IMR-90 (cell line): ENCODE measurements at regions not wholly inside any gene's neighbourhood (a gene's known extent, or its start where the extent isn't known, plus 50 kb on each side); places are given as distances from the start of the nearest gene placed in this dataset.

Experiments
- ATAC-seq: fragments of 200-7000 bp; cut with Tn5 transposase; 2 replicates; pipeline ENCODE4 v1.9.1; 2020; ENCODE audit warnings: low read depth, mild to moderate bottlenecking, moderate library complexity
- BruUV-seq: library from RNA; stranded (reverse); fragments of 400-500 nt; replicated peaks from 2 replicates; lab custom pipeline; 2021; lab: Mats Ljungman, UMichigan
- CTCF ChIA-PET: fragments of 300-600 bp; formaldehyde crosslinking; extraction: SDS; loops from one replicate; lab custom pipeline; 2021; ENCODE audit warnings: antibody characterized with exemption; lab: Yijun Ruan, JAX
- POLR2A ChIA-PET: fragments of 300-600 bp; sonication (Branson Sonifier 250); formaldehyde crosslinking; loops from one replicate; lab custom pipeline; 2022; ENCODE audit warnings: antibody characterized with exemption; ENCODE audit not compliant: unreplicated experiment; lab: Charles Lee
- DNase-seq: peaks from one replicate; pipeline ENCODE4 v3.0.0; 2013
- H2AFZ ChIP-seq: replicated peaks from 2 replicates; pipeline ENCODE3; 2013; ENCODE audit warnings: low read length, mild to moderate bottlenecking; ENCODE audit not compliant: poor library complexity
- H2AK5ac ChIP-seq: 2 replicates; pipeline ENCODE4 v1.6.1; 2013; ENCODE audit warnings: low read depth, low read length, inconsistent platforms
- H2AK9ac ChIP-seq: replicated peaks from 2 replicates; pipeline ENCODE3; 2013; ENCODE audit warnings: mild to moderate bottlenecking, low read depth, low read length, moderate library complexity; ENCODE audit not compliant: poor library complexity
- H2BK120ac ChIP-seq: 2 replicates; pipeline ENCODE4 v1.6.1; 2013; ENCODE audit warnings: low read depth, low read length, inconsistent platforms
- H2BK15ac ChIP-seq: 3 replicates; pipeline ENCODE4 v1.6.1; 2013; ENCODE audit warnings: low read depth, low read length, inconsistent platforms
- H2BK20ac ChIP-seq: 2 replicates; pipeline ENCODE4 v1.6.1; 2013; ENCODE audit warnings: low read depth, mild to moderate bottlenecking, inconsistent platforms, low read length, moderate library complexity
- H2BK5ac ChIP-seq: 2 replicates; pipeline ENCODE4 v1.6.1; 2013; ENCODE audit warnings: mild to moderate bottlenecking, low read depth, low read length, inconsistent platforms; ENCODE audit not compliant: poor library complexity, severe bottlenecking
- H3K14ac ChIP-seq: replicated peaks from 2 replicates; pipeline ENCODE4 v1.6.1; 2013; ENCODE audit warnings: low read depth, low read length, inconsistent platforms
- H3K18ac ChIP-seq: 2 replicates; pipeline ENCODE4 v1.6.1; 2013; ENCODE audit warnings: low read depth, low read length, control low read depth
- H3K23ac ChIP-seq: 2 replicates; pipeline ENCODE4 v1.6.1; 2013; ENCODE audit warnings: low read depth, low read length, inconsistent platforms
- H3K27ac ChIP-seq: 2 replicates; pipeline ENCODE4 v1.5.1; 2013; ENCODE audit warnings: mild to moderate bottlenecking, control low read depth, low read length; ENCODE audit not compliant: insufficient read depth
- H3K27me3 ChIP-seq: 2 replicates; pipeline ENCODE4 v1.6.1; 2013; ENCODE audit warnings: low read length; ENCODE audit not compliant: control insufficient read depth, insufficient read depth
- H3K36me3 ChIP-seq: 2 replicates; pipeline ENCODE4 v1.6.1; 2013; ENCODE audit warnings: low read length, mixed read lengths; ENCODE audit not compliant: control insufficient read depth, insufficient read depth
- H3K4ac ChIP-seq: 2 replicates; pipeline ENCODE4 v1.6.1; 2013; ENCODE audit warnings: low read depth, low read length, inconsistent platforms
- H3K4me1 ChIP-seq: 2 replicates; pipeline ENCODE4 v1.6.1; 2013; ENCODE audit warnings: low read length, mixed read lengths; ENCODE audit not compliant: control insufficient read depth, insufficient read depth
- H3K4me2 ChIP-seq: 2 replicates; pipeline ENCODE4 v1.6.1; 2013; ENCODE audit warnings: low read depth, mild to moderate bottlenecking, control low read depth, low read length, moderate library complexity
- H3K4me3 ChIP-seq: 2 replicates; pipeline ENCODE4 v1.5.1; 2013; ENCODE audit warnings: low read depth, mild to moderate bottlenecking, control low read depth, low read length, moderate library complexity; ENCODE audit not compliant: insufficient read depth
- H3K56ac ChIP-seq: 2 replicates; pipeline ENCODE4 v1.6.1; 2013; ENCODE audit warnings: low read length, inconsistent platforms; ENCODE audit not compliant: insufficient read depth; ENCODE audit errors: extremely low read depth
- H3K79me1 ChIP-seq, 2 experiments: 2 replicates each; pipeline ENCODE4 v1.6.1; 2013; ENCODE audit warnings: low read length in 2 of 2, inconsistent platforms in 1 of 2, low read depth in 1 of 2
- H3K9ac ChIP-seq: 2 replicates; pipeline ENCODE4 v1.6.1; 2013; ENCODE audit warnings: low read depth, low read length, control low read depth
- H3K9me1 ChIP-seq: 2 replicates; pipeline ENCODE4 v1.6.1; 2013; ENCODE audit warnings: low read length, inconsistent platforms; ENCODE audit not compliant: insufficient read depth
- H3K9me3 ChIP-seq: 2 replicates; pipeline ENCODE4 v1.6.1; 2013; ENCODE audit warnings: low read length; ENCODE audit not compliant: control insufficient read depth, insufficient read depth
- H4K20me1 ChIP-seq: 2 replicates; pipeline ENCODE4 v1.6.1; 2013; ENCODE audit warnings: low read length, inconsistent platforms; ENCODE audit not compliant: insufficient read depth
- H4K5ac ChIP-seq: 2 replicates; pipeline ENCODE4 v1.6.1; 2013; ENCODE audit warnings: mild to moderate bottlenecking, low read depth, low read length, control low read depth
- H4K8ac ChIP-seq, 2 experiments: 2 replicates each; pipeline ENCODE4 v1.6.1; 2013; ENCODE audit warnings: low read depth in 2 of 2, low read length in 2 of 2, control low read depth in 1 of 2, inconsistent platforms in 1 of 2
- H4K91ac ChIP-seq: 2 replicates; pipeline ENCODE4 v1.6.1; 2013; ENCODE audit warnings: low read depth, low read length, inconsistent platforms; ENCODE audit not compliant: insufficient read depth
- BHLHE40 ChIP-seq: fragments of 150-350 bp; IDR thresholded peaks from 2 replicates; pipeline ENCODE4 v1.6.1; 2016; ENCODE audit warnings: mild to moderate bottlenecking, low read depth, low read length
- CEBPB ChIP-seq: IDR thresholded peaks from 2 replicates; pipeline ENCODE4 v1.6.1; 2012; ENCODE audit warnings: low read depth, low read length, improper control_type of control experiment
- CHD1 ChIP-seq: IDR thresholded peaks from 2 replicates; pipeline ENCODE4 v1.6.1; 2012; ENCODE audit warnings: low read depth, low read length, improper control_type of control experiment
- CTCF ChIP-seq: conservative IDR thresholded peaks from 2 replicates; pipeline ENCODE4 v1.5.1; 2012; ENCODE audit warnings: mild to moderate bottlenecking, low read depth, low read length, improper control_type of control experiment
- FOS ChIP-seq: fragments of 150-350 bp; IDR thresholded peaks from 2 replicates; pipeline ENCODE4 v1.6.1; 2016; ENCODE audit warnings: low read depth, low read length
- MAFK ChIP-seq: IDR thresholded peaks from 2 replicates; pipeline ENCODE4 v1.6.1; 2012; ENCODE audit warnings: low read depth, low read length, improper control_type of control experiment
- MAZ ChIP-seq: IDR thresholded peaks from 2 replicates; pipeline ENCODE4 v1.6.1; 2012; ENCODE audit warnings: low read depth, mild to moderate bottlenecking, low read length, improper control_type of control experiment, moderate library complexity, borderline replicate concordance
- MXI1 ChIP-seq: IDR thresholded peaks from 2 replicates; pipeline ENCODE4 v1.6.1; 2012; ENCODE audit warnings: low read depth, mild to moderate bottlenecking, low read length, moderate library complexity, borderline replicate concordance
- NFE2L2 ChIP-seq: fragments of 150-350 bp; IDR thresholded peaks from 2 replicates; pipeline ENCODE4 v1.6.1; 2016; ENCODE audit warnings: low read depth, mild to moderate bottlenecking, low read length
- POLR2A ChIP-seq: IDR thresholded peaks from 2 replicates; pipeline ENCODE4 v1.6.1; 2012; ENCODE audit warnings: mild to moderate bottlenecking, low read depth, low read length
- RAD21 ChIP-seq: IDR thresholded peaks from 2 replicates; pipeline ENCODE4 v1.6.1; 2012; ENCODE audit warnings: low read length, improper control_type of control experiment
- RCOR1 ChIP-seq: IDR thresholded peaks from 2 replicates; pipeline ENCODE4 v1.6.1; 2012; ENCODE audit warnings: mild to moderate bottlenecking, low read length, improper control_type of control experiment; ENCODE audit not compliant: insufficient replicate concordance
- RFX5 ChIP-seq: IDR thresholded peaks from 2 replicates; pipeline ENCODE4 v1.8.0; 2012; ENCODE audit warnings: low read depth, mild to moderate bottlenecking, low read length, moderate library complexity
- SMC3 ChIP-seq: fragments of 150-350 bp; IDR thresholded peaks from 2 replicates; pipeline ENCODE4 v1.6.1; 2016; ENCODE audit warnings: low read depth, mild to moderate bottlenecking, antibody characterized with exemption, low read length, moderate library complexity
- WGBS, 2 experiments: methylation state at CpG; one replicate each; pipeline versions ENCODE4 v1.1.5 to v1.1.7; 2013; ENCODE audit warnings: missing lambda C conversion rate in 2 of 2; ENCODE audit not compliant: insufficient read length in 1 of 2; ENCODE audit errors: extremely low coverage in 2 of 2; 5-methylcytosine and 5-hydroxymethylcytosine counted together
- dilution Hi-C: fragments of 300-500 bp; cut with HindIII; formaldehyde crosslinking; loops from one replicate; pipeline ENCODE4 v1.14.3; 2018; ENCODE audit warnings: low sequenced_read_pairs; ENCODE audit not compliant: unreplicated experiment
- in situ Hi-C: fragments of 300-500 bp; cut with MboI; formaldehyde crosslinking; loops from 3 replicates; pipeline ENCODE4 v1.14.3; 2019; ENCODE audit warnings: low sequenced_read_pairs, inconsistent platforms, mixed read lengths
- intact Hi-C: fragments of 100-400 bp; cut with micrococcal nuclease; formaldehyde crosslinking; loops from 2 replicates; pipeline ENCODE4 v1.10.0; 2022
- TF ChIP-seq, protein P1 (sequence below): fragments of 150-350 bp; IDR thresholded peaks from 2 replicates; pipeline ENCODE4 v1.6.1; 2017; ENCODE audit warnings: mild to moderate bottlenecking, antibody characterized with exemption, low read length, low read depth
- TF ChIP-seq, protein P2 (sequence below): fragments of 150-350 bp; IDR thresholded peaks from 2 replicates; pipeline ENCODE4 v1.6.1; 2016; ENCODE audit warnings: low read depth, mild to moderate bottlenecking, low read length, moderate library complexity, borderline replicate concordance

- H2BK20ac ChIP-seq = no peak overlapping the region
- H4K91ac ChIP-seq = no peak overlapping the region
- ATAC-seq (no peak), DNase-seq (no peak)
- no peak overlapping the region for H4K8ac ChIP-seq
- H3K4me3 ChIP-seq = no peak overlapping the region
- H2BK5ac ChIP-seq = no peak overlapping the region
- H3K9ac ChIP-seq = no peak overlapping the region
- intact Hi-C loops (no loop called here), dilution Hi-C loops (no loop called here), in situ Hi-C loops (no loop called here)
- H3K9me3 ChIP-seq = no peaks in the 10 kb centered on the region
- ChIA-PET CTCF (no interaction called here), POLR2A (no interaction called here)
- no peaks in the 10 kb centered on the region for H4K20me1 ChIP-seq
- H3K4ac ChIP-seq = no peak overlapping the region
- no peak overlapping the region for H3K23ac ChIP-seq
- H2BK120ac ChIP-seq = no peak overlapping the region
- no TSS peak for BruUV-seq
- H2BK15ac ChIP-seq = no peak overlapping the region
- H3K79me1 ChIP-seq = no peaks in the 10 kb centered on the region
- no peaks in the 10 kb centered on the region for H3K9me1 ChIP-seq
- H3K56ac ChIP-seq = no peak overlapping the region
- H3K4me1 ChIP-seq = no peaks in the 10 kb centered on the region
- H3K18ac ChIP-seq = no peak overlapping the region
- H2AFZ ChIP-seq = no peak overlapping the region
- H2AK5ac ChIP-seq = no peak overlapping the region
- WGBS, 2 experiments = 47% methylated on average over 2 of the region's 2 CpGs; no CpG with 5 or more reads in 1 of the 2 experiments
- H3K4me2 ChIP-seq = no peak overlapping the region
- TF ChIP-seq CTCF (no peak), CHD1 (no peak), RAD21 (no peak), MAFK (no peak), CEBPB (no peak), SMC3 (no peak), POLR2A (no peak), RFX5 (no peak), BHLHE40 (no peak), FOS (no peak), RCOR1 (no peak), NFE2L2 (no peak), MXI1 (no peak), MAZ (no peak)
- TF ChIP-seq, protein P1, sequence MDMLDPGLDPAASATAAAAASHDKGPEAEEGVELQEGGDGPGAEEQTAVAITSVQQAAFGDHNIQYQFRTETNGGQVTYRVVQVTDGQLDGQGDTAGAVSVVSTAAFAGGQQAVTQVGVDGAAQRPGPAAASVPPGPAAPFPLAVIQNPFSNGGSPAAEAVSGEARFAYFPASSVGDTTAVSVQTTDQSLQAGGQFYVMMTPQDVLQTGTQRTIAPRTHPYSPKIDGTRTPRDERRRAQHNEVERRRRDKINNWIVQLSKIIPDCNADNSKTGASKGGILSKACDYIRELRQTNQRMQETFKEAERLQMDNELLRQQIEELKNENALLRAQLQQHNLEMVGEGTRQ = no peak
- TF ChIP-seq, protein P2, sequence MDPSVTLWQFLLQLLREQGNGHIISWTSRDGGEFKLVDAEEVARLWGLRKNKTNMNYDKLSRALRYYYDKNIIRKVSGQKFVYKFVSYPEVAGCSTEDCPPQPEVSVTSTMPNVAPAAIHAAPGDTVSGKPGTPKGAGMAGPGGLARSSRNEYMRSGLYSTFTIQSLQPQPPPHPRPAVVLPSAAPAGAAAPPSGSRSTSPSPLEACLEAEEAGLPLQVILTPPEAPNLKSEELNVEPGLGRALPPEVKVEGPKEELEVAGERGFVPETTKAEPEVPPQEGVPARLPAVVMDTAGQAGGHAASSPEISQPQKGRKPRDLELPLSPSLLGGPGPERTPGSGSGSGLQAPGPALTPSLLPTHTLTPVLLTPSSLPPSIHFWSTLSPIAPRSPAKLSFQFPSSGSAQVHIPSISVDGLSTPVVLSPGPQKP = no peak
- H3K27ac ChIP-seq = no peak overlapping the region
- no peaks in the 10 kb centered on the region for H3K27me3 ChIP-seq
- no peak overlapping the region for H4K5ac ChIP-seq
- H2AK9ac ChIP-seq = no peak overlapping the region
- no peaks in the 10 kb centered on the region for H3K36me3 ChIP-seq
- H3K14ac ChIP-seq = no peak overlapping the region
Observed at GRCh38 chr1:70659891-70660290, 248.8 kb downstream of the CTH start.
